Right lobe of liver (tissue), 4 donors: ENCODE measurements at regions not wholly inside any gene's neighbourhood (a gene's known extent, or its start where the extent isn't known, plus 50 kb on each side); places are given as distances from the start of the nearest gene placed in this dataset.

Experiments
- POLR2A ChIP-seq: fragments of 450-650 bp; IDR thresholded peaks from one replicate; pipeline ENCODE4 v1.6.1; 2017; ENCODE audit warnings: antibody characterized with exemption, mild to moderate bottlenecking
- TF ChIP-seq, protein P1 (sequence below), 4 donors: fragments of 200-600 bp in 3 of 4; fragments of 450-650 bp in 1 of 4; IDR thresholded peaks; one replicate each; pipeline versions ENCODE4 v1.5.1 to v1.8.0; 2016 to 2022; ENCODE audit warnings: antibody characterized with exemption in 4 of 4, mild to moderate bottlenecking in 2 of 4
- donor health status: DM: no; HTN: no; CAD: no.
- donor health status: DM: no; HTN: no; CAD: no.
- donor health status: DM: no; HTN: yes; CAD: no.

DNA sequence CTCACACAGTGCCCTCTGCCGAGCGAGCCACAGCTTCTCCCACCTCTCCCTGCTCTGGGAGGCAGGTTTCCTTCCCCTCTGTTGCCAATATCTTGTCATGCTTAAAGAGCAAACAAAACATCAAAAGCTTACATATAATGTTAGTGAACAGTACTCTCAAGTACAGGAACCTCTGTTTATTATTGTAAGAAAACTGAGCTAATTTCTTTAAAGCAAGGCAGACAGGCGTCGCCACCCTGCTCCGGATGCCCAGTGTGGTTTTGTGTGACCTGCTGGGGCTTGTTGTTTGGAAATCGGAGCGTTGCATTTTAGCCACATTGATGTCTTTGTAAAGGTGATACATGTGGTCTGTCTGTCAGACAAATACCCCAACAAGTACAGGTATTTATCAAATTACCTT is 401.4 kb upstream of the IRX1 start:
- TF ChIP-seq, protein P1, sequence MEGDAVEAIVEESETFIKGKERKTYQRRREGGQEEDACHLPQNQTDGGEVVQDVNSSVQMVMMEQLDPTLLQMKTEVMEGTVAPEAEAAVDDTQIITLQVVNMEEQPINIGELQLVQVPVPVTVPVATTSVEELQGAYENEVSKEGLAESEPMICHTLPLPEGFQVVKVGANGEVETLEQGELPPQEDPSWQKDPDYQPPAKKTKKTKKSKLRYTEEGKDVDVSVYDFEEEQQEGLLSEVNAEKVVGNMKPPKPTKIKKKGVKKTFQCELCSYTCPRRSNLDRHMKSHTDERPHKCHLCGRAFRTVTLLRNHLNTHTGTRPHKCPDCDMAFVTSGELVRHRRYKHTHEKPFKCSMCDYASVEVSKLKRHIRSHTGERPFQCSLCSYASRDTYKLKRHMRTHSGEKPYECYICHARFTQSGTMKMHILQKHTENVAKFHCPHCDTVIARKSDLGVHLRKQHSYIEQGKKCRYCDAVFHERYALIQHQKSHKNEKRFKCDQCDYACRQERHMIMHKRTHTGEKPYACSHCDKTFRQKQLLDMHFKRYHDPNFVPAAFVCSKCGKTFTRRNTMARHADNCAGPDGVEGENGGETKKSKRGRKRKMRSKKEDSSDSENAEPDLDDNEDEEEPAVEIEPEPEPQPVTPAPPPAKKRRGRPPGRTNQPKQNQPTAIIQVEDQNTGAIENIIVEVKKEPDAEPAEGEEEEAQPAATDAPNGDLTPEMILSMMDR (IDR thresholded peaks at IDR 0.05) = no peak
- no peak for TF ChIP-seq POLR2A
